WTC11 (cell line): ENCODE measurements at regions not wholly inside any gene's neighbourhood (a gene's known extent, or its start where the extent isn't known, plus 50 kb on each side); places are given as distances from the start of the nearest gene placed in this dataset.

ENCODE experiments used
- CREB1 ChIP-seq: sonication (generic); formaldehyde crosslinking; IDR thresholded peaks from 2 replicates; pipeline ENCODE4 v1.8.0; 2023; ENCODE audit warnings: mild to moderate bottlenecking, missing genetic modification reagents
- MYBL2 ChIP-seq: sonication (generic); formaldehyde crosslinking; IDR thresholded peaks from 2 replicates; pipeline ENCODE4 v1.8.1; 2023; ENCODE audit warnings: mild to moderate bottlenecking, moderate library complexity, missing genetic modification reagents
- TF ChIP-seq, protein P1 (sequence below): sonication (generic); formaldehyde crosslinking; IDR thresholded peaks from 2 replicates; pipeline ENCODE4 v1.8.0; 2022; ENCODE audit warnings: mild to moderate bottlenecking, missing genetic modification reagents
- TF ChIP-seq, protein P2 (sequence below): fragments of 200-600 bp; IDR thresholded peaks from 2 replicates; pipeline ENCODE4 v1.8.0; 2022; ENCODE audit warnings: antibody characterized with exemption
- TF ChIP-seq, protein P3 (sequence below): sonication (generic); formaldehyde crosslinking; IDR thresholded peaks from 2 replicates; pipeline ENCODE4 v1.8.0; 2022; ENCODE audit warnings: mild to moderate bottlenecking, missing genetic modification reagents
- TF ChIP-seq, protein P4 (sequence below): sonication (generic); formaldehyde crosslinking; IDR thresholded peaks from 2 replicates; pipeline ENCODE4 v1.8.0; 2022; ENCODE audit warnings: missing genetic modification reagents

DNA sequence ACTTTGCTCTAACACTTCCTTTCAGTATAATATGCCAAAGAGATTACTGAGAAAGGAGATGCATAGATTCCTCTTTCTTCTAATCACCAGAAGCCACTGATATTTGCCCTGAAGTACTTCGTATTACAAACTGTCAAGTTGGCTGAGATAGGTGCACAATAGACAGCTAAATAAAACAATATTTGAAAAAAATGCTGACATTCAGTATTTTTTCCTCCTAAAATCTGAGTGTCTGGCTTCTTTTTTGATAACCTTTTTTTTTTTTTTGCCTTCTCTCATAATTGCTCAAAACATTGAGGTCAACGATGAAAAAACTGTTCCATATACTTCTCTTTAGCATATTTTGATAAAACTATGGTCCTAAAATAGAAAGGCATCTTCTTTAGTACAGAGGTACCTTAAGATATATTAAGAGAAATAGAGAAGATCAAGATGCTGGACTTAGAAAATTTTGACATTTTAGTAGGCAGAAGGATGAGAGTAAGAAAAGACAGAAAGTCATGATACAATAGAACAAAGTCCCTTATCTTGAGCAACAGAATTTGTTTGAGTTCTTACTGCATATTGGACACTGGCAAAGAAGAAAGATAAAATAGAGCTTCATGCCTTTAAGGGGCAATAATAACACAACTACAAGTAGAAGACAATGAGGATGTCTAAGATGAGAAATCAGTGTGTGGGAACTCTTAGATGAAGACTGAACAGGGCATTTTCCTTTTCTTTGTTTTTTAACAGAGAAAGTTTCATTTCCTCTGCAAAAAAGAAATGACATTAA lies 220.7 kb downstream of the PTH2R start:
- no peak for TF ChIP-seq CREB1 (CRISPR knock-in tag)
- TF ChIP-seq, protein P1, sequence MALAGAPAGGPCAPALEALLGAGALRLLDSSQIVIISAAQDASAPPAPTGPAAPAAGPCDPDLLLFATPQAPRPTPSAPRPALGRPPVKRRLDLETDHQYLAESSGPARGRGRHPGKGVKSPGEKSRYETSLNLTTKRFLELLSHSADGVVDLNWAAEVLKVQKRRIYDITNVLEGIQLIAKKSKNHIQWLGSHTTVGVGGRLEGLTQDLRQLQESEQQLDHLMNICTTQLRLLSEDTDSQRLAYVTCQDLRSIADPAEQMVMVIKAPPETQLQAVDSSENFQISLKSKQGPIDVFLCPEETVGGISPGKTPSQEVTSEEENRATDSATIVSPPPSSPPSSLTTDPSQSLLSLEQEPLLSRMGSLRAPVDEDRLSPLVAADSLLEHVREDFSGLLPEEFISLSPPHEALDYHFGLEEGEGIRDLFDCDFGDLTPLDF (CRISPR knock-in tag): no peak
- TF ChIP-seq, protein P2, sequence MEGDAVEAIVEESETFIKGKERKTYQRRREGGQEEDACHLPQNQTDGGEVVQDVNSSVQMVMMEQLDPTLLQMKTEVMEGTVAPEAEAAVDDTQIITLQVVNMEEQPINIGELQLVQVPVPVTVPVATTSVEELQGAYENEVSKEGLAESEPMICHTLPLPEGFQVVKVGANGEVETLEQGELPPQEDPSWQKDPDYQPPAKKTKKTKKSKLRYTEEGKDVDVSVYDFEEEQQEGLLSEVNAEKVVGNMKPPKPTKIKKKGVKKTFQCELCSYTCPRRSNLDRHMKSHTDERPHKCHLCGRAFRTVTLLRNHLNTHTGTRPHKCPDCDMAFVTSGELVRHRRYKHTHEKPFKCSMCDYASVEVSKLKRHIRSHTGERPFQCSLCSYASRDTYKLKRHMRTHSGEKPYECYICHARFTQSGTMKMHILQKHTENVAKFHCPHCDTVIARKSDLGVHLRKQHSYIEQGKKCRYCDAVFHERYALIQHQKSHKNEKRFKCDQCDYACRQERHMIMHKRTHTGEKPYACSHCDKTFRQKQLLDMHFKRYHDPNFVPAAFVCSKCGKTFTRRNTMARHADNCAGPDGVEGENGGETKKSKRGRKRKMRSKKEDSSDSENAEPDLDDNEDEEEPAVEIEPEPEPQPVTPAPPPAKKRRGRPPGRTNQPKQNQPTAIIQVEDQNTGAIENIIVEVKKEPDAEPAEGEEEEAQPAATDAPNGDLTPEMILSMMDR: no peak
- TF ChIP-seq, protein P3, sequence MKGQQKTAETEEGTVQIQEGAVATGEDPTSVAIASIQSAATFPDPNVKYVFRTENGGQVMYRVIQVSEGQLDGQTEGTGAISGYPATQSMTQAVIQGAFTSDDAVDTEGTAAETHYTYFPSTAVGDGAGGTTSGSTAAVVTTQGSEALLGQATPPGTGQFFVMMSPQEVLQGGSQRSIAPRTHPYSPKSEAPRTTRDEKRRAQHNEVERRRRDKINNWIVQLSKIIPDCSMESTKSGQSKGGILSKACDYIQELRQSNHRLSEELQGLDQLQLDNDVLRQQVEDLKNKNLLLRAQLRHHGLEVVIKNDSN (CRISPR knock-in tag): no peak
- TF ChIP-seq, protein P4, sequence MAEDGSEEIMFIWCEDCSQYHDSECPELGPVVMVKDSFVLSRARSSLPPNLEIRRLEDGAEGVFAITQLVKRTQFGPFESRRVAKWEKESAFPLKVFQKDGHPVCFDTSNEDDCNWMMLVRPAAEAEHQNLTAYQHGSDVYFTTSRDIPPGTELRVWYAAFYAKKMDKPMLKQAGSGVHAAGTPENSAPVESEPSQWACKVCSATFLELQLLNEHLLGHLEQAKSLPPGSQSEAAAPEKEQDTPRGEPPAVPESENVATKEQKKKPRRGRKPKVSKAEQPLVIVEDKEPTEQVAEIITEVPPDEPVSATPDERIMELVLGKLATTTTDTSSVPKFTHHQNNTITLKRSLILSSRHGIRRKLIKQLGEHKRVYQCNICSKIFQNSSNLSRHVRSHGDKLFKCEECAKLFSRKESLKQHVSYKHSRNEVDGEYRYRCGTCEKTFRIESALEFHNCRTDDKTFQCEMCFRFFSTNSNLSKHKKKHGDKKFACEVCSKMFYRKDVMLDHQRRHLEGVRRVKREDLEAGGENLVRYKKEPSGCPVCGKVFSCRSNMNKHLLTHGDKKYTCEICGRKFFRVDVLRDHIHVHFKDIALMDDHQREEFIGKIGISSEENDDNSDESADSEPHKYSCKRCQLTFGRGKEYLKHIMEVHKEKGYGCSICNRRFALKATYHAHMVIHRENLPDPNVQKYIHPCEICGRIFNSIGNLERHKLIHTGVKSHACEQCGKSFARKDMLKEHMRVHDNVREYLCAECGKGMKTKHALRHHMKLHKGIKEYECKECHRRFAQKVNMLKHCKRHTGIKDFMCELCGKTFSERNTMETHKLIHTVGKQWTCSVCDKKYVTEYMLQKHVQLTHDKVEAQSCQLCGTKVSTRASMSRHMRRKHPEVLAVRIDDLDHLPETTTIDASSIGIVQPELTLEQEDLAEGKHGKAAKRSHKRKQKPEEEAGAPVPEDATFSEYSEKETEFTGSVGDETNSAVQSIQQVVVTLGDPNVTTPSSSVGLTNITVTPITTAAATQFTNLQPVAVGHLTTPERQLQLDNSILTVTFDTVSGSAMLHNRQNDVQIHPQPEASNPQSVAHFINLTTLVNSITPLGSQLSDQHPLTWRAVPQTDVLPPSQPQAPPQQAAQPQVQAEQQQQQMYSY (CRISPR knock-in tag): no peak
- TF ChIP-seq MYBL2 (CRISPR knock-in tag): no peak
